ENCODE measurements at regions not wholly inside any gene's neighbourhood (a gene's known extent, or its start where the extent isn't known, plus 50 kb on each side); places are given as distances from the start of the nearest gene placed in this dataset.

- H3K9me1 ChIP-seq (replicated peaks; ENCODE audit: control insufficient read depth, extremely low read depth, insufficient read depth, low read length), result no peaks in the 10 kb centered on the region
- BruUV-seq (replicated peaks), result no TSS peak
- H2AFZ ChIP-seq (ENCODE audit: low read depth, low read length), result no peak overlapping the region
- no peak for FAIRE-seq
- no peaks in the 10 kb centered on the region for H3K79me2 ChIP-seq (ENCODE audit: control insufficient read depth, insufficient read depth, low read length)
- H4K20me1 ChIP-seq (replicated peaks; ENCODE audit: control insufficient read depth, extremely low read depth, insufficient read depth, low read length), result no peaks in the 10 kb centered on the region
- ChIA-PET CTCF (interaction anchor here (1.0 kb wide), 1 partner anchor 56 kb away, joined by 3 read pairs; no protein-coding TSS in a partner anchor), POLR2A (no interaction called here)
- H3K9ac ChIP-seq (replicated peaks; ENCODE audit: extremely low read depth, insufficient read depth, low read length), result no peak overlapping the region
- peaks cover 8 to 16% of the 10 kb centered on the region in 2 experiments for H3K27me3 ChIP-seq (ENCODE audit: control insufficient read depth in 2 of 2, insufficient read depth in 2 of 2, low read length in 2 of 2)
- H3K4me1 ChIP-seq (ENCODE audit: control insufficient read depth, extremely low read depth, insufficient read depth, low read length), result no peaks in the 10 kb centered on the region
- DNase-seq (ENCODE audit: low read depth, low spot score), result no peak
- dilution Hi-C loops (cut with MboI; ENCODE audit: extremely low pct_ligation_motif_present, low sequenced_read_pairs) (no loop called here), intact Hi-C loops (cut with micrococcal nuclease) (no loop called here)
- H3K36me3 ChIP-seq (ENCODE audit: control insufficient read depth in 2 of 2, extremely low read depth in 1 of 2, insufficient read depth in 2 of 2, low read length in 2 of 2), result no peaks in the 10 kb centered on the region
- TF ChIP-seq MYC (IDR thresholded peaks at IDR 0.05; ENCODE audit: low read depth, low read length), result no peak
- no peak for TF ChIP-seq MAX (IDR thresholded peaks at IDR 0.05; ENCODE audit: insufficient read depth, insufficient read length)
- TF ChIP-seq GATA2 (IDR thresholded peaks at IDR 0.05; ENCODE audit: insufficient read depth, insufficient read length, low read depth, low read length), result no peak
- TF ChIP-seq FOS (IDR thresholded peaks at IDR 0.05; ENCODE audit: borderline replicate concordance, insufficient read depth, low read length), result no peak
- no peak for TF ChIP-seq POLR2AphosphoS5 (IDR thresholded peaks at IDR 0.05; ENCODE audit: insufficient read depth, low read depth, low read length)
- TF ChIP-seq, protein P1, sequence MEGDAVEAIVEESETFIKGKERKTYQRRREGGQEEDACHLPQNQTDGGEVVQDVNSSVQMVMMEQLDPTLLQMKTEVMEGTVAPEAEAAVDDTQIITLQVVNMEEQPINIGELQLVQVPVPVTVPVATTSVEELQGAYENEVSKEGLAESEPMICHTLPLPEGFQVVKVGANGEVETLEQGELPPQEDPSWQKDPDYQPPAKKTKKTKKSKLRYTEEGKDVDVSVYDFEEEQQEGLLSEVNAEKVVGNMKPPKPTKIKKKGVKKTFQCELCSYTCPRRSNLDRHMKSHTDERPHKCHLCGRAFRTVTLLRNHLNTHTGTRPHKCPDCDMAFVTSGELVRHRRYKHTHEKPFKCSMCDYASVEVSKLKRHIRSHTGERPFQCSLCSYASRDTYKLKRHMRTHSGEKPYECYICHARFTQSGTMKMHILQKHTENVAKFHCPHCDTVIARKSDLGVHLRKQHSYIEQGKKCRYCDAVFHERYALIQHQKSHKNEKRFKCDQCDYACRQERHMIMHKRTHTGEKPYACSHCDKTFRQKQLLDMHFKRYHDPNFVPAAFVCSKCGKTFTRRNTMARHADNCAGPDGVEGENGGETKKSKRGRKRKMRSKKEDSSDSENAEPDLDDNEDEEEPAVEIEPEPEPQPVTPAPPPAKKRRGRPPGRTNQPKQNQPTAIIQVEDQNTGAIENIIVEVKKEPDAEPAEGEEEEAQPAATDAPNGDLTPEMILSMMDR (IDR thresholded peaks at IDR 0.05; ENCODE audit: extremely low read depth in 1 of 2, insufficient read depth in 1 of 2, low read depth in 1 of 2, low read length in 2 of 2), result no peak
- no peak for TF ChIP-seq POLR2A (IDR thresholded peaks at IDR 0.05; ENCODE audit: low read depth, low read length)
- TF ChIP-seq JUN (IDR thresholded peaks at IDR 0.05; ENCODE audit: borderline replicate concordance, insufficient read depth, insufficient read length, low read depth), result no peak
- no peak for TF ChIP-seq EZH2 (IDR thresholded peaks at IDR 0.05; ENCODE audit: borderline replicate concordance, low read depth, low read length, severe bottlenecking)
- H3K27ac ChIP-seq (ENCODE audit: insufficient read depth, low read depth, low read length), result no peak overlapping the region
- no peak overlapping the region for H3K4me2 ChIP-seq (ENCODE audit: insufficient read depth, low read length)
- no peaks in the 10 kb centered on the region for H3K9me3 ChIP-seq (replicated peaks; ENCODE audit: control insufficient read depth, insufficient read depth, low read length)
- H3K4me3 ChIP-seq (replicated peaks in 1 of 3; ENCODE audit: insufficient read depth in 1 of 3, low read depth in 1 of 3, low read length in 3 of 3), result no peak overlapping the region
These were observed 129.2 kb downstream of the HSD17B3 start for GRCh38 chr9:96172797-96173196.

All from endothelial cell of umbilical vein (primary cell).